OCI-LY1 (cell line): ENCODE measurements at regions not wholly inside any gene's neighbourhood (a gene's known extent, or its start where the extent isn't known, plus 50 kb on each side); places are given as distances from the start of the nearest gene placed in this dataset.

Experiments
- EZH2 ChIP-seq: fragments of 200-600 bp; sonication (generic), shearing (Covaris generic); IDR thresholded peaks from 2 replicates; pipeline ENCODE4 v1.8.0; 2017; ENCODE audit warnings: borderline replicate concordance, mixed run types, mild to moderate bottlenecking, antibody characterized with exemption, low read length, moderate library complexity, mixed read lengths
- TF ChIP-seq, protein P1 (sequence below): fragments of 200-600 bp; sonication (generic), shearing (Covaris generic); IDR thresholded peaks from 2 replicates; pipeline ENCODE4 v1.5.1; 2017; ENCODE audit warnings: mild to moderate bottlenecking, antibody characterized with exemption, low read length, moderate library complexity, mixed read lengths

DNA sequence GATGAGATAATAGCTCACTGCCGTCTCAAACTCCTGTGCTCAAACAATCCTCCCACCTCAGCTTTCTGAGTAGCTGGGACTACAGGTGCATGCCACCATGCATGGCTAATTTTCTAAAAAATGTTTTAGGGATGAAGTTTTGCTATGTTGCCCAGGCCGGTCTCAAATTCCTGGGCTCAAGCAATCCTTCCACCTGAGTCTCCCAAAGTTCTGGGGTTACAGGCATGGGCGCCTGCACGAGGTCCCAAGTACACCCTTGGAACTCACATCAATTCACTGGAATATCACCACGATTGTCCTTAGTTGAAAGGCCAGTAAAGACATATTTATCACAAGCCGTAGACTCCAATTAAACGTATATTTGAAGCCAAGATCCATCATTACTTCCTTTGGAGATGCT, 184.6 kb downstream of the IRX1 start:
- TF ChIP-seq EZH2: no peak
- TF ChIP-seq, protein P1, sequence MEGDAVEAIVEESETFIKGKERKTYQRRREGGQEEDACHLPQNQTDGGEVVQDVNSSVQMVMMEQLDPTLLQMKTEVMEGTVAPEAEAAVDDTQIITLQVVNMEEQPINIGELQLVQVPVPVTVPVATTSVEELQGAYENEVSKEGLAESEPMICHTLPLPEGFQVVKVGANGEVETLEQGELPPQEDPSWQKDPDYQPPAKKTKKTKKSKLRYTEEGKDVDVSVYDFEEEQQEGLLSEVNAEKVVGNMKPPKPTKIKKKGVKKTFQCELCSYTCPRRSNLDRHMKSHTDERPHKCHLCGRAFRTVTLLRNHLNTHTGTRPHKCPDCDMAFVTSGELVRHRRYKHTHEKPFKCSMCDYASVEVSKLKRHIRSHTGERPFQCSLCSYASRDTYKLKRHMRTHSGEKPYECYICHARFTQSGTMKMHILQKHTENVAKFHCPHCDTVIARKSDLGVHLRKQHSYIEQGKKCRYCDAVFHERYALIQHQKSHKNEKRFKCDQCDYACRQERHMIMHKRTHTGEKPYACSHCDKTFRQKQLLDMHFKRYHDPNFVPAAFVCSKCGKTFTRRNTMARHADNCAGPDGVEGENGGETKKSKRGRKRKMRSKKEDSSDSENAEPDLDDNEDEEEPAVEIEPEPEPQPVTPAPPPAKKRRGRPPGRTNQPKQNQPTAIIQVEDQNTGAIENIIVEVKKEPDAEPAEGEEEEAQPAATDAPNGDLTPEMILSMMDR: no peak
